Muscle layer of duodenum (tissue), 2 donors: ENCODE measurements at regions not wholly inside any gene's neighbourhood (a gene's known extent, or its start where the extent isn't known, plus 50 kb on each side); places are given as distances from the start of the nearest gene placed in this dataset.
A peak's percentile ranks its signal among the peaks of the same experiment; 100 is the strongest.

Experiments used
- H3K27ac ChIP-seq: one replicate; pipeline ENCODE4 v1.7.0; 2013; ENCODE audit warnings: mild to moderate bottlenecking, low read length
- H3K27me3 ChIP-seq: one replicate; pipeline ENCODE4 v1.7.0; 2013; ENCODE audit warnings: low read depth, mild to moderate bottlenecking, control low read depth, low read length
- H3K36me3 ChIP-seq, 2 donors: one replicate each; pipeline ENCODE4 v1.7.0; 2013; ENCODE audit warnings: low read length in 2 of 2, control low read depth in 1 of 2, mild to moderate bottlenecking in 1 of 2; ENCODE audit not compliant: insufficient read depth in 2 of 2, control insufficient read depth in 1 of 2
- H3K4me1 ChIP-seq, 2 donors: one replicate each; pipeline ENCODE4 v1.7.0; 2013; ENCODE audit warnings: low read length in 2 of 2, mild to moderate bottlenecking in 2 of 2, control low read depth in 1 of 2, moderate library complexity in 1 of 2; ENCODE audit not compliant: insufficient read depth in 2 of 2, control insufficient read depth in 1 of 2
- H3K4me3 ChIP-seq, 2 donors: one replicate each; pipeline ENCODE4 v1.7.0; 2013; ENCODE audit warnings: low read length in 2 of 2, low read depth in 1 of 2, mild to moderate bottlenecking in 1 of 2
- H3K9me3 ChIP-seq, 2 donors: one replicate each; pipeline ENCODE4 v1.7.0; 2013; ENCODE audit warnings: low read length in 2 of 2, control low read depth in 1 of 2, mild to moderate bottlenecking in 1 of 2; ENCODE audit not compliant: control insufficient read depth in 1 of 2
- donor health status: healthy.

GRCh38 chr1:61605607-61606321 is 119.2 kb downstream of the TM2D1 start:
- H3K9me3 ChIP-seq, result no peaks in the 10 kb centered on the region
- H3K27ac ChIP-seq, result peak overlapping the region; percentile 71
- H3K36me3 ChIP-seq, result no peaks in the 10 kb centered on the region
- no peaks in the 10 kb centered on the region for H3K27me3 ChIP-seq
- H3K4me3 ChIP-seq, result no peak overlapping the region
- H3K4me1 ChIP-seq, result no peaks in the 10 kb centered on the region

DNA sequence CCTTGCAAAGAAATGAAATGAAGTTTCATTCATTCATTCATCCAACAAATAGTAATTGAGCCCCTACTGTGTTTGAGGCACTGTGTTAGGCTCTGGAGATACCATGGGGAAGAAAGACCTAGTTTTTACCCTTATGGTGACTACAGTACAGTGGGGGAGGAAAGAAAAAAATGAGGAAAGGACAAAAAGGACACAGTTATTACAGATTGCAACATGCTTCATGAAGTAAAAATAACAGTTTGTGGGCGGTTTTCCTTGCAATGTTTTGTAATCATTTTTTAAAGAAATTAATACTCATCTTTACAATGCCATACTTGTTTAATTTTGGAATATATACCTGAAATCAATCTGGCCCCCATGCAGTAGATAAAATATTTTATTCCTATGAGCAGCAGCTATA is 120.3 kb downstream of the TM2D1 start:
- Histone ChIP-seq H3K4me1 (no peaks in the 10 kb centered on the region), H3K27me3 (no peaks in the 10 kb centered on the region), H3K27ac (no peak overlapping the region), H3K4me3 (no peak overlapping the region), H3K36me3 (no peaks in the 10 kb centered on the region), H3K9me3 (no peaks in the 10 kb centered on the region)

DNA sequence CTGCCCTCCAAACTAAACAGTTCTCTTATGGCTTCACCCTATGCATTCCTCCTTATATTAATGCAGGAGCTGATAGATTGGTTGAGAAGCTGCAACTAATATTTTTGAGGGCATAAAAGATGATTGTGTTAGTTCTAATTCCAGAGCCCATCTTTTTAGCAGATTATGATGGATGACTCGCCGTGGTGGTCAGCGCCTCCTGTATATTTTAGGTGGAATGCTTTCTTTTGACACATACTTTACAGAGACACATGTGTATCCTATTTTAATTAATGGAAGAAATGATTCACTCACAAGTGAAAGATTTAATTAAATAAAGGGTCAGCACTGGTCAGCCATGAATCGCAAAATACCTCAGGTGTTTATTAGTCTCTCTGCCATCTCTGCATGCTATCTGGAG is 120.7 kb downstream of the TM2D1 start:
- H3K4me1 ChIP-seq, result no peaks in the 10 kb centered on the region
- no peaks in the 10 kb centered on the region for H3K36me3 ChIP-seq
- H3K9me3 ChIP-seq, result no peaks in the 10 kb centered on the region
- no peak overlapping the region for H3K27ac ChIP-seq
- H3K27me3 ChIP-seq, result no peaks in the 10 kb centered on the region
- H3K4me3 ChIP-seq, result no peak overlapping the region

- Histone ChIP-seq H3K4me1 (no peaks in the 10 kb centered on the region), H3K27ac (no peak overlapping the region)
Measured at GRCh38 chr1:61602663-61603062, 122.3 kb downstream of the TM2D1 start.

GRCh38 chr1:61597601-61598000 is 127.3 kb downstream of the TM2D1 start:
- H3K27me3 ChIP-seq, result no peaks in the 10 kb centered on the region
- H3K9me3 ChIP-seq, result no peaks in the 10 kb centered on the region
- no peaks in the 10 kb centered on the region for H3K4me1 ChIP-seq
- H3K27ac ChIP-seq, result no peak overlapping the region
- no peak overlapping the region for H3K4me3 ChIP-seq
- H3K36me3 ChIP-seq, result no peaks in the 10 kb centered on the region

More at GRCh38 chr1:61602663-61603062, 122.3 kb downstream of the TM2D1 start:
- no peaks in the 10 kb centered on the region for H3K36me3 ChIP-seq
- H3K9me3 ChIP-seq, result no peaks in the 10 kb centered on the region
- no peaks in the 10 kb centered on the region for H3K27me3 ChIP-seq
- no peak overlapping the region for H3K4me3 ChIP-seq

GRCh38 chr1:61593331-61593730 is 131.6 kb downstream of the TM2D1 start:
- Histone ChIP-seq H3K27me3 (no peaks in the 10 kb centered on the region), H3K4me3 (no peak overlapping the region), H3K9me3 (no peaks in the 10 kb centered on the region), H3K27ac (no peak overlapping the region), H3K36me3 (no peaks in the 10 kb centered on the region), H3K4me1 (no peaks in the 10 kb centered on the region)

- peak overlapping the region; percentile 8 for H3K27ac ChIP-seq
- H3K4me3 ChIP-seq, result no peak overlapping the region
Measured at GRCh38 chr1:61591351-61591750, 133.6 kb downstream of the TM2D1 start.

DNA sequence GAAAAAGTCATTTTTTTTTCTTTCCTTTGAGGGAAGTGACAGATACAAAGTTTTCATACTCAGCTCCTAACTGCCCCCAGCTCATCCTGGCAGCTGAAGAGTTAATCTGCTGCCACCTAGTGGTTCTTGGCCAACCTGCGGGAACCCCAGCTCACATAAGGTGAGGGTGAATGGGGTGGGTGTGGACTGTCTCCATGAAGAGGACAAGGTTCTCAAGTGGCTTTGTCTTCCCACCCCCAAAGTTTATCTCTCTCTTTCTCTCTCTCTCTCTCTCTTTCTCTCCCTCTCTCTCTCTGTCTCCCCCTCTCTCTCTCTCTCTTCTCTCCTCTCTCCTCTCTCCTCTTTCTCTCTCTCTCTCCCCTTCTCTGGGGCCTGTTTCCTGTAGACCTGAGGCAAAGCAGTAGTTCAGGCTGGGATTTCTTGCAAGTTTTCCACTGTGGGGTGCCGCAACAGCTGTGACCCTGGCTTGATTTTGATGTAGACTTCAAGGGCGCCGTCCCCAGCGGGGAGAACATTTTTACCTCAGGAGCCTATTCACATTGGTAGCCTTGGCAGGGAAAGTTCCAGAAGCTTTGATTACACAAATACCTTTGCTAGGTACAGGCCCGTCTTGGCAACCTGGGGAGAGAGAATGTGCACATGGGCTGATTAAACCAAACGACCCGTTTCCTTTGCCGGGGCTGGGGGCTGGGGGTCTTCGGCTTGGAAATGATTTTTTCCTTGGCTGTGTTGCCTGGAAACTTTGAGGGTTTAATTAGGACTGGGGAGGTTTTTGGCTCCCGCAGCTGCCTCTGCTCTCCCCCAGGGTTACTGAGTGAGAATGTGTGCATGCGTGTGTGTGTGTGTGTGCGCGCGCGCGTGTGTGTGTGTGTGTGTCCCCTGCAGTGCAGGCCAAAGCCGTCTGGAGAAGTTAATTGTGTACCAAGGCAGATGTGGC is 135.9 kb downstream of the TM2D1 start:
- H3K27ac ChIP-seq, result no peak overlapping the region
- no peaks in the 10 kb centered on the region for H3K27me3 ChIP-seq
- no peaks in the 10 kb centered on the region for H3K4me1 ChIP-seq
- H3K4me3 ChIP-seq, result no peak overlapping the region
- H3K36me3 ChIP-seq, result no peaks in the 10 kb centered on the region
- H3K9me3 ChIP-seq, result no peaks in the 10 kb centered on the region

More at GRCh38 chr1:61591351-61591750, 133.6 kb downstream of the TM2D1 start:
- Histone ChIP-seq H3K9me3 (no peaks in the 10 kb centered on the region), H3K4me1 (no peaks in the 10 kb centered on the region), H3K27me3 (no peaks in the 10 kb centered on the region), H3K36me3 (no peaks in the 10 kb centered on the region)

- H3K27me3 ChIP-seq, result no peaks in the 10 kb centered on the region
- H3K4me3 ChIP-seq, result no peak overlapping the region
- no peak overlapping the region for H3K27ac ChIP-seq
- H3K36me3 ChIP-seq, result no peaks in the 10 kb centered on the region
- no peaks in the 10 kb centered on the region for H3K4me1 ChIP-seq
- no peaks in the 10 kb centered on the region for H3K9me3 ChIP-seq
Measured at GRCh38 chr1:61585714-61586113, 139.2 kb downstream of the TM2D1 start.

DNA sequence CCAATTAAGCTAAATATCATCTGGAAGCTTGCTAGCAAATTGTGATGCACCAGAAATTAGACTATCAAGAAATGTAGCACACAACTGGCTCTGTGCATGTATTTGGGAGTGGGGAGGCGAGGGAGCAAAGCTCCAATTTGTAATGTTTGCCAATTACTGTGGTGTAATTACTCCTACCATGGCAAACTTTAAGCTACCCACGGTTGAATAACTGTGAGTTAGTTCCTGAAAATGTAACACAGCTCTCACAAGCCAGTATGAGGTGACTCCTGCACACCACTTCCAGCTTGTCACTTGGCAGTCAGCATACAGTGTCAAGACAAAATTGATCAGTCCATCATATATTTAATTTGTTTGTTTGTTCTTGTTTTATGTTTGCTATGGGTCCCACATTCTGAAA is 141.2 kb downstream of the TM2D1 start:
- no peak overlapping the region for H3K4me3 ChIP-seq
- no peaks in the 10 kb centered on the region for H3K36me3 ChIP-seq
- H3K27me3 ChIP-seq, result no peaks in the 10 kb centered on the region
- no peak overlapping the region for H3K27ac ChIP-seq
- H3K4me1 ChIP-seq, result no peaks in the 10 kb centered on the region
- no peaks in the 10 kb centered on the region for H3K9me3 ChIP-seq

- Histone ChIP-seq H3K4me3 (no peak overlapping the region), H3K9me3 (no peaks in the 10 kb centered on the region), H3K36me3 (no peaks in the 10 kb centered on the region), H3K4me1 (no peaks in the 10 kb centered on the region), H3K27me3 (no peaks in the 10 kb centered on the region), H3K27ac (no peak overlapping the region)
Measured at GRCh38 chr1:61581251-61581650, 143.7 kb downstream of the TM2D1 start.
